Esophagus squamous epithelium (tissue), 5 donors: ENCODE measurements at regions not wholly inside any gene's neighbourhood (a gene's known extent, or its start where the extent isn't known, plus 50 kb on each side); places are given as distances from the start of the nearest gene placed in this dataset.

Experiments used
- DNase-seq: peaks from one replicate; lab custom pipeline; 2025; lab: John Stamatoyannopoulos, UW
- H3K27ac ChIP-seq, 4 donors: fragments of 200-600 bp; sonication (generic); one replicate each; pipeline ENCODE4 v1.5.1; 2016 to 2019; ENCODE audit warnings: mild to moderate bottlenecking in 1 of 4
- H3K27me3 ChIP-seq, 4 donors: fragments of 200-600 bp; sonication (generic); 1 replicate in 3 of 4; 2 replicates in 1 of 4; pipeline versions ENCODE4 v1.5.1 to v1.6.0; 2017 to 2021; ENCODE audit warnings: antibody characterized with exemption in 1 of 4
- H3K36me3 ChIP-seq, 3 donors: fragments of 200-600 bp; sonication (generic); one replicate each; pipeline ENCODE4 v1.5.1; 2016 to 2019
- H3K4me1 ChIP-seq, 3 donors: fragments of 200-600 bp; sonication (generic); one replicate each; pipeline ENCODE4 v1.5.1; 2017 to 2019
- H3K4me3 ChIP-seq, 4 donors: fragments of 200-600 bp; sonication (generic); 1 replicate in 3 of 4; 2 replicates in 1 of 4; pipeline ENCODE4 v1.5.1; 2016 to 2019; ENCODE audit warnings: mild to moderate bottlenecking in 2 of 4, moderate library complexity in 1 of 4
- H3K9me3 ChIP-seq, 3 donors: fragments of 200-600 bp; sonication (generic); one replicate each; pipeline ENCODE4 v1.5.1; 2016 to 2019
- POLR2A ChIP-seq, 4 donors: fragments of 450-650 bp; IDR thresholded peaks; one replicate each; pipeline ENCODE4 v1.6.1; 2017; ENCODE audit warnings: antibody characterized with exemption in 4 of 4, mild to moderate bottlenecking in 4 of 4, moderate library complexity in 3 of 4
- WGBS, 2 donors: methylation state at CpG; one replicate each; pipeline ENCODE4 v1.1.5; 2018; 5-methylcytosine and 5-hydroxymethylcytosine counted together
- intact Hi-C: fragments of 100-400 bp; cut with DNase I; formaldehyde crosslinking; loops from one replicate; pipeline ENCODE4 v1.15.0; 2022
- TF ChIP-seq, protein P1 (sequence below), 6 experiments: fragments of 450-650 bp in 4 of 6; fragments of 200-600 bp in 2 of 6; sonication (generic) in 2 of 6; IDR thresholded peaks; one replicate each; pipeline ENCODE4 v1.5.1; 2016 to 2019; ENCODE audit warnings: antibody characterized with exemption in 6 of 6, mild to moderate bottlenecking in 4 of 6, moderate library complexity in 4 of 6
- donor health status: DM: yes; HTN: yes; CAD: no.

DNA sequence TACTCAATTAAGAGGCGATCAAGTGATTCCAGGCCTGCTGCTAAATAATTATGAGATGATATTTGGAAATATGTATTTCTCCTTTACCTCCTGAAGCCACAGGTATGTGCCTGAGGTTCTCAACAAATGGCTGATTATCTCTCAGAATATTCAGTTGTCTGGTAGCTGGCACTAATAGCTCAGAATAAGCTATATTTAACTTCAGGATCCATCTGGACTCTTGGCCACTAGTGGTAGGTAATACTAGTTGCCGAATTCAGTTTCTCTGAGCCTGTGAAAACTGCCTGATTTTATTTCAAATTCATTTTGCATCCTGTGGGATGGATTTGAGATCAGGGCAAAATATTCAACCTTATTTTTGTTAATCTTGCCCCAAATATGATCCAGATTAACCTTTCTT lies 499.0 kb downstream of the DIPK2A start:
- Histone ChIP-seq H3K4me3 (no peak overlapping the region), H3K27me3 (no peaks in the 10 kb centered on the region), H3K9me3 (no peaks in the 10 kb centered on the region), H3K36me3 (no peaks in the 10 kb centered on the region), H3K27ac (no peak overlapping the region), H3K4me1 (no peaks in the 10 kb centered on the region)
- TF ChIP-seq POLR2A (IDR thresholded peaks at IDR 0.05) = no peak
- TF ChIP-seq, protein P1, sequence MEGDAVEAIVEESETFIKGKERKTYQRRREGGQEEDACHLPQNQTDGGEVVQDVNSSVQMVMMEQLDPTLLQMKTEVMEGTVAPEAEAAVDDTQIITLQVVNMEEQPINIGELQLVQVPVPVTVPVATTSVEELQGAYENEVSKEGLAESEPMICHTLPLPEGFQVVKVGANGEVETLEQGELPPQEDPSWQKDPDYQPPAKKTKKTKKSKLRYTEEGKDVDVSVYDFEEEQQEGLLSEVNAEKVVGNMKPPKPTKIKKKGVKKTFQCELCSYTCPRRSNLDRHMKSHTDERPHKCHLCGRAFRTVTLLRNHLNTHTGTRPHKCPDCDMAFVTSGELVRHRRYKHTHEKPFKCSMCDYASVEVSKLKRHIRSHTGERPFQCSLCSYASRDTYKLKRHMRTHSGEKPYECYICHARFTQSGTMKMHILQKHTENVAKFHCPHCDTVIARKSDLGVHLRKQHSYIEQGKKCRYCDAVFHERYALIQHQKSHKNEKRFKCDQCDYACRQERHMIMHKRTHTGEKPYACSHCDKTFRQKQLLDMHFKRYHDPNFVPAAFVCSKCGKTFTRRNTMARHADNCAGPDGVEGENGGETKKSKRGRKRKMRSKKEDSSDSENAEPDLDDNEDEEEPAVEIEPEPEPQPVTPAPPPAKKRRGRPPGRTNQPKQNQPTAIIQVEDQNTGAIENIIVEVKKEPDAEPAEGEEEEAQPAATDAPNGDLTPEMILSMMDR (IDR thresholded peaks at IDR 0.05) = no peak
- intact Hi-C loops = no loop called here
- no peak for DNase-seq
- WGBS, 2 donors = 95 to 98% methylated on average over 2 of the region's 2 CpGs

DNA sequence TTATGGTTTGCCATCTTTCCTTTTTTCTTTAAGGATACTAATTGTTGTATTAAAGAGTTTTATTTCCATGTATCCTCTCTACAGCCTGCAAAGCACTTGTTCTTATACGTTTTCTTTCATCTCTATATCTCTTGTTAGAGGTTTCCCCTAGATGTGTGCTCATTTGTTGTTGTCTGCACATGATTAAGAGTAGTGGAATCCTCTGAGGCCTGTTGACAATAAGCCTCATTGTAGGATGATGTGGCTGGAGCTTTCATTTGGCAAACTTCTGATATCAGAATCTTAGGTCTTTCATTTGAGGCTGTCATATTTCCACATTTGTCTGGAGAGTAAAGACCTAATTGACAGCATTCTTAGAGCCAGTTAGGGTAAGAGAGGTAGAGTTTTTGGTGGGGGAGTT lies 506.0 kb downstream of the DIPK2A start:
- WGBS, 2 donors = 50 to 80% methylated on average over 1 of the region's 1 CpG
- Histone ChIP-seq H3K4me1 (no peaks in the 10 kb centered on the region), H3K9me3 (no peaks in the 10 kb centered on the region), H3K27ac (no peak overlapping the region), H3K36me3 (no peaks in the 10 kb centered on the region), H3K4me3 (no peak overlapping the region), H3K27me3 (no peaks in the 10 kb centered on the region)
- no peak for DNase-seq
- intact Hi-C loops = no loop called here
- TF ChIP-seq, protein P1 (IDR thresholded peaks at IDR 0.05) = no peak
- no peak for TF ChIP-seq POLR2A (IDR thresholded peaks at IDR 0.05)

DNA sequence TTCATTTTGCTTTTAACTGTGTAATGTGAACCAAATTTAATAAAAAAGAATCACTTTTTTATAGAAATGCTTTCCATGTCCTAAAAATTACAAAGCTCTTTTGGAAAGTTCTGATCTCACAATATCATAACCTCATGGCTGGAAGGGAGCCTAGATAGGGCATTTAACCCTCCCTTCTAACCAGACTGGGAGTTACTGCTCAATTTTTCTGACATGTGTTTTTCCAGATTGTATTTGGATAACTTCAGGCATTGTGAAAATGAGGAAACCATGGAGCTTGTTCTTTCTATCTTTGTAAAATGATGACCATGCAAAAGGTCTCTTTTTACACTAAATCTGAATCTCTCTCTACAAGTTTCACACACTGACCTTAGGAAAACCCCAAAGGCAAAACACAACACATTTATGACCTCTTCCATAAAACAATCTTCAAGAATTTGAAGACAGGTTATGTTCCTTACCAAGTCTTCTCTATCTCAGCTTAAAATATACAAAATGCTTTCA lies 508.8 kb downstream of the DIPK2A start:
- TF ChIP-seq, protein P1 (IDR thresholded peaks at IDR 0.05) = no peak
- no peak for TF ChIP-seq POLR2A (IDR thresholded peaks at IDR 0.05)
- H3K4me3 ChIP-seq = no peak overlapping the region
- H3K36me3 ChIP-seq = no peaks in the 10 kb centered on the region
- no peak for DNase-seq
- no peaks in the 10 kb centered on the region for H3K4me1 ChIP-seq
- intact Hi-C loops = no loop called here
- H3K27ac ChIP-seq = no peak overlapping the region
- H3K9me3 ChIP-seq = no peaks in the 10 kb centered on the region
- H3K27me3 ChIP-seq = no peaks in the 10 kb centered on the region

DNA sequence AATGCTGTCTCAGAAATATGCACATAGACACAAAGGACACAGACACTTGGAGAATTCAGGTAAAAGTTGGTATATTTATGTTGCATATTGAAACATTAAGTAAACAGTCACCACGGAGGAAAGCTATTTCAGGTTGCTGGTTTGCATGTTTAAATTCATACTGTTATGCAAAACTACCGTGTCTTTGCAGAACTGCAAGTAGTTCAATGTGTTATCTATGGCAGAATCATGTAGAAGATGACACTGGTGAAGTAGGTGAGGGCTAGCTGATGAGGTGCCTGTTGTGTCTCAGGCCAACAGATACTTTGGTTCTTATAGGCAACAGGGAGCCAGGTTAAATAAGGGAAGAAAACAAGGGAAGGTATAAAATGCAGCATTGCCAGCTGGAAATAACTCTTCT lies 511.3 kb downstream of the DIPK2A start:
- intact Hi-C loops = no loop called here
- no peak overlapping the region for H3K27ac ChIP-seq
- H3K9me3 ChIP-seq = no peaks in the 10 kb centered on the region
- H3K27me3 ChIP-seq = no peaks in the 10 kb centered on the region
- TF ChIP-seq, protein P1 (IDR thresholded peaks at IDR 0.05) = no peak
- TF ChIP-seq POLR2A (IDR thresholded peaks at IDR 0.05) = no peak
- H3K4me1 ChIP-seq = no peaks in the 10 kb centered on the region
- 56% methylated on average over 2 of the region's 2 CpGs for WGBS, 2 donors
- H3K4me3 ChIP-seq = no peak overlapping the region
- no peaks in the 10 kb centered on the region for H3K36me3 ChIP-seq
- DNase-seq = no peak

DNA sequence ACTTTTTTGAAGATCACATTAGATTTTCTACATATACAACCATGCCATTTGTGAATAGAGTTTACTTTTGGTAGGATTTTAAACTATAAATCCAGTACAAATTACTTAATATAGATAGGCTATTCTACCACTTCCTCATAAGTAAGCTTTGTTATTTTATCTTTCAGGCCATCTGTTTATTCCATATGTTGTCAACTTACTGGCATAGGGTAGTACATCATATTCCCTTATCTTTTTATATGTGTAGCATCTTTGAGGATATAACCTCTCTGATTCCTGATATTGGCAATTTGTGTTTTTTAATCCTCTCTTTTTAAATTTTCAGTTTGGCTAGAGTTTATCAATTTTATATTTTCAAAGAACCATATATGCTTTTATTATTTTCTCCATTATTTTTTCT lies 515.4 kb downstream of the DIPK2A start:
- no peak for DNase-seq
- intact Hi-C loops = no loop called here

More for the DNA sequence above, 515.4 kb downstream of the DIPK2A start:
- Histone ChIP-seq H3K4me3 (no peak overlapping the region), H3K27me3 (no peaks in the 10 kb centered on the region), H3K27ac (no peak overlapping the region), H3K36me3 (no peaks in the 10 kb centered on the region), H3K9me3 (no peaks in the 10 kb centered on the region), H3K4me1 (no peaks in the 10 kb centered on the region)
- no peak for TF ChIP-seq POLR2A (IDR thresholded peaks at IDR 0.05)
- TF ChIP-seq, protein P1 (IDR thresholded peaks at IDR 0.05) = no peak
